WTC11 (cell line): ENCODE measurements at regions not wholly inside any gene's neighbourhood (a gene's known extent, or its start where the extent isn't known, plus 50 kb on each side); places are given as distances from the start of the nearest gene placed in this dataset.

ENCODE experiments used
- MXD4 ChIP-seq: fragments of 250-450 bp; sonication (Bioruptor Pico); IDR thresholded peaks from 2 replicates; pipeline ENCODE4 v1.8.0; 2021; ENCODE audit warnings: mild to moderate bottlenecking, moderate library complexity, borderline replicate concordance
- TEAD1 ChIP-seq: sonication (generic); formaldehyde crosslinking; IDR thresholded peaks from 2 replicates; pipeline ENCODE4 v1.8.0; 2022; ENCODE audit warnings: mild to moderate bottlenecking, missing genetic modification reagents
- TF ChIP-seq, protein P1 (sequence below): fragments of 250-450 bp; sonication (Bioruptor Pico); IDR thresholded peaks from 2 replicates; pipeline ENCODE4 v2.1.2; 2022; ENCODE audit warnings: mild to moderate bottlenecking, moderate library complexity
- TF ChIP-seq, protein P2 (sequence below): sonication (generic); formaldehyde crosslinking; IDR thresholded peaks from 2 replicates; pipeline ENCODE4 v1.8.0; 2022; ENCODE audit warnings: missing genetic modification reagents
- TF ChIP-seq, protein P3 (sequence below): sonication (generic); formaldehyde crosslinking; IDR thresholded peaks from 2 replicates; pipeline ENCODE4 v1.8.1; 2023; ENCODE audit warnings: mild to moderate bottlenecking, missing genetic modification reagents, moderate library complexity
- TF ChIP-seq, protein P4 (sequence below): fragments of 200-600 bp; IDR thresholded peaks from 2 replicates; pipeline ENCODE4 v1.8.0; 2022; ENCODE audit warnings: antibody characterized with exemption

DNA sequence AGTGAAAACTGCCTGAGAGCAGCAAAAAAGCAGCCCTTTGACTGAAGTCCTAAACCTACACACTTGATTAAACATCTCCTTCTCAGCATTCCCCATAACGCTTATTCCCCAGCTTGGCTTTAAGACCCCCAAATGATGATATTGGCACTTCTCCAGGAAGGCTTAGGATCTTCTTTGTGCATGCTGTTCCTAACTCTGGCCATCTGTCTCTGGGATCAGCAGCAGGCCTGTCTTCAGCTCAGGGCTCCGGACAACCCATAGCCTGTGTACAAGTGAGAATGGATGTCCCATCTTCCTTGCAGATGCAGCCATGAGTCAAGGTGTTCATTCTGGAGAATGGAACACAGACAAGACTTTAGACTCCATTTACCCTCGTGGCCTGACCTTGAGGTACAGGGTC, 81.6 kb upstream of the TMEM17 start:
- TF ChIP-seq MXD4 (CRISPR knock-in tag) (no peak), TEAD1 (CRISPR knock-in tag) (no peak)
- TF ChIP-seq, protein P1, sequence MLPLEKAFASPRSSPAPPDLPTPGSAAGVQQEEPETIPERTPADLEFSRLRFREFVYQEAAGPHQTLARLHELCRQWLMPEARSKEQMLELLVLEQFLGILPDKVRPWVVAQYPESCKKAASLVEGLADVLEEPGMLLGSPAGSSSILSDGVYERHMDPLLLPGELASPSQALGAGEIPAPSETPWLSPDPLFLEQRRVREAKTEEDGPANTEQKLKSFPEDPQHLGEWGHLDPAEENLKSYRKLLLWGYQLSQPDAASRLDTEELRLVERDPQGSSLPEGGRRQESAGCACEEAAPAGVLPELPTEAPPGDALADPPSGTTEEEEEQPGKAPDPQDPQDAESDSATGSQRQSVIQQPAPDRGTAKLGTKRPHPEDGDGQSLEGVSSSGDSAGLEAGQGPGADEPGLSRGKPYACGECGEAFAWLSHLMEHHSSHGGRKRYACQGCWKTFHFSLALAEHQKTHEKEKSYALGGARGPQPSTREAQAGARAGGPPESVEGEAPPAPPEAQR (CRISPR knock-in tag): no peak
- TF ChIP-seq, protein P2, sequence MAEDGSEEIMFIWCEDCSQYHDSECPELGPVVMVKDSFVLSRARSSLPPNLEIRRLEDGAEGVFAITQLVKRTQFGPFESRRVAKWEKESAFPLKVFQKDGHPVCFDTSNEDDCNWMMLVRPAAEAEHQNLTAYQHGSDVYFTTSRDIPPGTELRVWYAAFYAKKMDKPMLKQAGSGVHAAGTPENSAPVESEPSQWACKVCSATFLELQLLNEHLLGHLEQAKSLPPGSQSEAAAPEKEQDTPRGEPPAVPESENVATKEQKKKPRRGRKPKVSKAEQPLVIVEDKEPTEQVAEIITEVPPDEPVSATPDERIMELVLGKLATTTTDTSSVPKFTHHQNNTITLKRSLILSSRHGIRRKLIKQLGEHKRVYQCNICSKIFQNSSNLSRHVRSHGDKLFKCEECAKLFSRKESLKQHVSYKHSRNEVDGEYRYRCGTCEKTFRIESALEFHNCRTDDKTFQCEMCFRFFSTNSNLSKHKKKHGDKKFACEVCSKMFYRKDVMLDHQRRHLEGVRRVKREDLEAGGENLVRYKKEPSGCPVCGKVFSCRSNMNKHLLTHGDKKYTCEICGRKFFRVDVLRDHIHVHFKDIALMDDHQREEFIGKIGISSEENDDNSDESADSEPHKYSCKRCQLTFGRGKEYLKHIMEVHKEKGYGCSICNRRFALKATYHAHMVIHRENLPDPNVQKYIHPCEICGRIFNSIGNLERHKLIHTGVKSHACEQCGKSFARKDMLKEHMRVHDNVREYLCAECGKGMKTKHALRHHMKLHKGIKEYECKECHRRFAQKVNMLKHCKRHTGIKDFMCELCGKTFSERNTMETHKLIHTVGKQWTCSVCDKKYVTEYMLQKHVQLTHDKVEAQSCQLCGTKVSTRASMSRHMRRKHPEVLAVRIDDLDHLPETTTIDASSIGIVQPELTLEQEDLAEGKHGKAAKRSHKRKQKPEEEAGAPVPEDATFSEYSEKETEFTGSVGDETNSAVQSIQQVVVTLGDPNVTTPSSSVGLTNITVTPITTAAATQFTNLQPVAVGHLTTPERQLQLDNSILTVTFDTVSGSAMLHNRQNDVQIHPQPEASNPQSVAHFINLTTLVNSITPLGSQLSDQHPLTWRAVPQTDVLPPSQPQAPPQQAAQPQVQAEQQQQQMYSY: no peak
- TF ChIP-seq, protein P3, sequence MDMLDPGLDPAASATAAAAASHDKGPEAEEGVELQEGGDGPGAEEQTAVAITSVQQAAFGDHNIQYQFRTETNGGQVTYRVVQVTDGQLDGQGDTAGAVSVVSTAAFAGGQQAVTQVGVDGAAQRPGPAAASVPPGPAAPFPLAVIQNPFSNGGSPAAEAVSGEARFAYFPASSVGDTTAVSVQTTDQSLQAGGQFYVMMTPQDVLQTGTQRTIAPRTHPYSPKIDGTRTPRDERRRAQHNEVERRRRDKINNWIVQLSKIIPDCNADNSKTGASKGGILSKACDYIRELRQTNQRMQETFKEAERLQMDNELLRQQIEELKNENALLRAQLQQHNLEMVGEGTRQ: no peak
- TF ChIP-seq, protein P4, sequence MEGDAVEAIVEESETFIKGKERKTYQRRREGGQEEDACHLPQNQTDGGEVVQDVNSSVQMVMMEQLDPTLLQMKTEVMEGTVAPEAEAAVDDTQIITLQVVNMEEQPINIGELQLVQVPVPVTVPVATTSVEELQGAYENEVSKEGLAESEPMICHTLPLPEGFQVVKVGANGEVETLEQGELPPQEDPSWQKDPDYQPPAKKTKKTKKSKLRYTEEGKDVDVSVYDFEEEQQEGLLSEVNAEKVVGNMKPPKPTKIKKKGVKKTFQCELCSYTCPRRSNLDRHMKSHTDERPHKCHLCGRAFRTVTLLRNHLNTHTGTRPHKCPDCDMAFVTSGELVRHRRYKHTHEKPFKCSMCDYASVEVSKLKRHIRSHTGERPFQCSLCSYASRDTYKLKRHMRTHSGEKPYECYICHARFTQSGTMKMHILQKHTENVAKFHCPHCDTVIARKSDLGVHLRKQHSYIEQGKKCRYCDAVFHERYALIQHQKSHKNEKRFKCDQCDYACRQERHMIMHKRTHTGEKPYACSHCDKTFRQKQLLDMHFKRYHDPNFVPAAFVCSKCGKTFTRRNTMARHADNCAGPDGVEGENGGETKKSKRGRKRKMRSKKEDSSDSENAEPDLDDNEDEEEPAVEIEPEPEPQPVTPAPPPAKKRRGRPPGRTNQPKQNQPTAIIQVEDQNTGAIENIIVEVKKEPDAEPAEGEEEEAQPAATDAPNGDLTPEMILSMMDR: no peak
